Skeletal muscle satellite cell (primary cell): ENCODE measurements at regions not wholly inside any gene's neighbourhood (a gene's known extent, or its start where the extent isn't known, plus 50 kb on each side); places are given as distances from the start of the nearest gene placed in this dataset.
"Not testable (repeated sequence)": the region's sequence is repeated elsewhere in the genome, so short reads cannot be mapped to it uniquely, and the experiment has no call there.

ENCODE experiments used
- H3K27me3 ChIP-seq: 2 replicates; pipeline ENCODE4 v1.7.0; 2013; ENCODE audit warnings: low read length; ENCODE audit not compliant: control insufficient read depth, insufficient read depth
- H3K36me3 ChIP-seq: 2 replicates; pipeline ENCODE4 v1.7.0; 2013; ENCODE audit warnings: mild to moderate bottlenecking, control low read depth, low read length; ENCODE audit not compliant: insufficient read depth
- H3K4me1 ChIP-seq: 2 replicates; pipeline ENCODE4 v1.7.0; 2013; ENCODE audit warnings: low read length; ENCODE audit not compliant: control insufficient read depth, insufficient read depth
- H3K4me2 ChIP-seq: 2 replicates; pipeline ENCODE4 v1.7.0; 2013; ENCODE audit warnings: mild to moderate bottlenecking, low read length
- H3K4me3 ChIP-seq: 2 replicates; pipeline ENCODE4 v1.7.0; 2013; ENCODE audit warnings: low read length
- H3K9ac ChIP-seq: 2 replicates; pipeline ENCODE4 v1.7.0; 2013; ENCODE audit warnings: mild to moderate bottlenecking, low read depth, low read length, moderate library complexity
- H3K9me3 ChIP-seq: replicated peaks from 2 replicates; pipeline ENCODE4 v1.7.0; 2013; ENCODE audit warnings: mild to moderate bottlenecking, control low read depth, low read length

GRCh38 chr20:52302051-52302450, 110.5 kb upstream of the ZFP64 start:
- H3K4me1 ChIP-seq, H3K36me3 ChIP-seq, H3K9ac ChIP-seq, H3K4me2 ChIP-seq, H3K9me3 ChIP-seq, H3K27me3 ChIP-seq, H3K4me3 ChIP-seq: not testable (repeated sequence)

- Histone ChIP-seq H3K4me3 (no peak overlapping the region), H3K27me3 (no peaks in the 10 kb centered on the region), H3K4me1 (no peaks in the 10 kb centered on the region), H3K4me2 (no peak overlapping the region), H3K36me3 (no peaks in the 10 kb centered on the region), H3K9ac (no peak overlapping the region), H3K9me3 (no peaks in the 10 kb centered on the region)
These were observed 104.0 kb upstream of the ZFP64 start for GRCh38 chr20:52295556-52295955.

DNA sequence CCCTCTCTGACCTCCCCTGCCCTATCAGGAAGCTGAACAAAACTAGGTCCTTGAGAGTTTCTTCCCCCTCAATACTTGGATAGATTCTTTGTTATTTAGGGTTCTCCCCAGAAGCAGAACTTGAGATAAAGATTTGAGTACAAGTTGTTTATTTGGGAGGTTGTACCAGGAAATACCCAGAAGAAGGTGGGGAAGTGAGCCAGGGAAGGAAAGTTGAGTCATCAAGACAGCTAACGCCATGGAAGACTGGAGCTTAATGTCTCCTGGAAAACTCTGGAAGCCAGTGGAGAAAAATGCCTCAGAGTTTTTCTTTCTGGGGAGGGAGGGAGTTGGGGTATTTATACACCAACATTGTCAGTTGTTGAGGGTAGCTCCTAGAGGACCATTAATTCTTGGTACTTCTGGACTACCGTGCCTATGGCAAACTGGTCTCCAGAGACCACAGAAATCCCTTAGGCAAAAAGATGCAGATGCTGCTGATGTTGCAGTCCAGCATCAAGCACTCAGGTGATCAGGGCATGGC, 102.6 kb upstream of the ZFP64 start:
- no peaks in the 10 kb centered on the region for H3K9me3 ChIP-seq
- no peak overlapping the region for H3K9ac ChIP-seq
- H3K4me3 ChIP-seq = no peak overlapping the region
- H3K36me3 ChIP-seq = no peaks in the 10 kb centered on the region
- H3K4me2 ChIP-seq = no peak overlapping the region
- no peaks in the 10 kb centered on the region for H3K4me1 ChIP-seq
- H3K27me3 ChIP-seq = no peaks in the 10 kb centered on the region

DNA sequence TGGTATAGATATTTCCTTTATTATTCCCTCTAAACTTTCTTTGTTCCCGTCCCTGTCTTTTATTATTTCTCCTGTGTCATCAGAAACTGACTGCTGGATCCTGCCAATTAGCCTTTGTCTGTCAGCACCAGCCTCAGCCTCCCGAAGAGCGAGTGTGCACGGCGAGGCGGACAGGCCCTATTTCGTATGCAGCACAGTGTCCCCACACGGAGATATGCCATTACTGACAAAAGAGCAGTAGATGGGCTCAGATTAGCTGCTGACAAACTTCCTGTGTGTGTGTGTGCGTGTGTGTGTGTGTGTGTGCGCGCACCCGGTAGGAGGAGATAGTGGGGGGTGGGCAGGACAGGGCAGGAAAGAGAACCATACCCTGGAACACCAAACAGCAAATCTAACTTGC, 99.5 kb upstream of the ZFP64 start:
- Histone ChIP-seq H3K36me3 (no peaks in the 10 kb centered on the region), H3K4me1 (no peaks in the 10 kb centered on the region), H3K27me3 (no peaks in the 10 kb centered on the region), H3K9ac (no peak overlapping the region), H3K4me2 (no peak overlapping the region), H3K4me3 (no peak overlapping the region), H3K9me3 (no peaks in the 10 kb centered on the region)

DNA sequence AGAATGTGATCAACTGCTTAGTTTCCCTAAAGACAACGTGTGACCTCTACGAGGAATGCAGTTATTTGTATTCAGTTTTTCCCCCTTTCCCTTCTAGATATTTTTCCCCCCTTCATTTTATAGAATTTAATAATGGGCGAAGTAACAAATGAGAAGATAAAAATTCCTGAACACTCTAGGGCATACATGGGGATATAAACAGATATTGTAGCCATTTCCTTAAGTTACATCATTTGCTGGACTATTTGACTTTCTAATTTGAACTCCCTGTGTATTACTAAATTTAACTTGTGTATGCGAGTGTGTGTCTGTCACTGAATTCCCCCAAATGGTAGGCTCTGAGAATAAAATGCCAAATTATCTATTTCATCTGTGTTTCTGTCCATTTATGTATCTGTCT, 99.0 kb upstream of the ZFP64 start:
- no peaks in the 10 kb centered on the region for H3K36me3 ChIP-seq
- H3K27me3 ChIP-seq = no peaks in the 10 kb centered on the region
- no peaks in the 10 kb centered on the region for H3K4me1 ChIP-seq
- H3K9me3 ChIP-seq = no peaks in the 10 kb centered on the region
- H3K4me3 ChIP-seq = no peak overlapping the region
- H3K9ac ChIP-seq = no peak overlapping the region
- H3K4me2 ChIP-seq = no peak overlapping the region

DNA sequence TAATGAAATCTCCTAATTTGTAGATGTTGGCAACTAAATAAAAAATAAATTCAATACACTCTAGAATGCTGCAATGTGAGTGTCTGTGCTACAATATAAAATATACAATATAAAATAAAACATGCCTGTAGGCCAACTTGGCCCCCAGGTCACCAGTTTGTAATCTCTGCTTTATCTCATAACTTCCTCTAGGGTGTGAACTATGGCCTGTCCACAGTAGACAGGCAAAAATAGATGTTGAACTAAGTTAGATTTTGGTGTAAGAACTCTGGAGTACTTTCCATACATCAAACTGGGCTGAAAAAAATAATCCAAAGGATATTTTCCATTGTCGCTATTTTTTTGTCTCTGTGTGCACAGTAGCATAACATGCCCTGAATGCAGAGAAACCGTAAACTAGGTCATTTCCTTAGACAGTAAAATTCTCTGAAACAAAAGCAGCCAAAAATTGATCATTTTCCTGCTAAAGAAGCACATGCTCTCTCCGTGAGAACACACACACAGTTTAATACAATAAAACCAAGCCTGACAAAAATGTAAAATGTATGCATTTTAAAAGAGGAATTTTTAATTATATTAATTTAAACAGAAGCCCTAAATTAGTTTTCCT, 98.5 kb upstream of the ZFP64 start:
- no peaks in the 10 kb centered on the region for H3K9me3 ChIP-seq
- no peak overlapping the region for H3K4me2 ChIP-seq
- H3K4me3 ChIP-seq = no peak overlapping the region
- no peaks in the 10 kb centered on the region for H3K4me1 ChIP-seq
- no peak overlapping the region for H3K9ac ChIP-seq
- H3K36me3 ChIP-seq = no peaks in the 10 kb centered on the region
- H3K27me3 ChIP-seq = no peaks in the 10 kb centered on the region

DNA sequence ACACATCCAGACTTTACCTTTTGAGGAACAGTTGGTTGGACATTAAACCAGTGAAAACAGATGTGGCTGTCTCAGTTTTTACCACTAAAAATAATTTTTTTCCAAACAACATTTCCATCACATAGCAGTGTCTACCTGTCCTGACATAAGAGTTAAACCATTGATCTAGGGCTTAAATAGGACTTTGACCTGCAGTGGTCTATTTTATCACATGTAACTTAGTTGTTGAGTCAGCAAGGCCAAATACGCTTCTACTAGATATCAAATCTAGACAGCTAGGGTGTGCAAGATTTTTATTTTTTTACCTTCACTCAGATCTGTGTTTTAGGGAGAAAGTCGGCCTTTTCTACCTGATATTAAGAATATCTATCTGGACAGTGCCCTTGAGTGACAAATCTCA, 88.8 kb upstream of the ZFP64 start:
- H3K4me2 ChIP-seq = no peak overlapping the region
- H3K4me3 ChIP-seq = no peak overlapping the region
- H3K27me3 ChIP-seq = peaks cover 5% of the 10 kb centered on the region
- no peak overlapping the region for H3K9ac ChIP-seq
- H3K36me3 ChIP-seq = no peaks in the 10 kb centered on the region
- no peaks in the 10 kb centered on the region for H3K9me3 ChIP-seq
- H3K4me1 ChIP-seq = no peaks in the 10 kb centered on the region

- no peaks in the 10 kb centered on the region for H3K9me3 ChIP-seq
- H3K4me2 ChIP-seq = no peak overlapping the region
- H3K36me3 ChIP-seq = no peaks in the 10 kb centered on the region
- H3K27me3 ChIP-seq = peaks cover 3% of the 10 kb centered on the region
- no peaks in the 10 kb centered on the region for H3K4me1 ChIP-seq
- no peak overlapping the region for H3K4me3 ChIP-seq
- H3K9ac ChIP-seq = no peak overlapping the region
These were observed 88.1 kb upstream of the ZFP64 start for GRCh38 chr20:52279706-52280105.

- Histone ChIP-seq H3K36me3 (no peaks in the 10 kb centered on the region), H3K9me3 (no peaks in the 10 kb centered on the region), H3K4me1 (no peaks in the 10 kb centered on the region), H3K4me2 (no peak overlapping the region), H3K27me3 (no peaks in the 10 kb centered on the region), H3K9ac (no peak overlapping the region), H3K4me3 (no peak overlapping the region)
These were observed 83.7 kb upstream of the ZFP64 start for GRCh38 chr20:52275181-52275691.

DNA sequence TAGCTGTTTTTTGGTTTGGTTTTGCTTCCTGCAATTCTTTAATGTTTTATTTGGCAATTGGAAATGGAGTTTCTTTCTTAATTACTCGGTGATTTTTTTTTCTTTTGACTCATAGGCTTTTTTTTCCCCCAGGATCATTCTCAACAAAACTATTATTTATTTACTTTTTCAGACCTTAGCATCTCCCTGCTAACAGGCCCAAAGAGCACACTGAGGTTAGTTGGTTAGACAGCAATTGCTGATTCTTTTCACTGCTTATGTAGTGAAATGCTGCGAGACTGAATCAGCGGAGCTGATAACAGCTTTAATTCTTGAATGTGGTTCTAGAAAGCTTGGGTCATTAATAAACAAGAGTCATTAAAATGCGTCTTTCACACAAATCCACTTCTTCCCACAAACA, 79.1 kb upstream of the ZFP64 start:
- H3K27me3 ChIP-seq = no peaks in the 10 kb centered on the region
- no peak overlapping the region for H3K4me3 ChIP-seq
- H3K4me1 ChIP-seq = no peaks in the 10 kb centered on the region
- H3K9ac ChIP-seq = no peak overlapping the region
- H3K9me3 ChIP-seq = no peaks in the 10 kb centered on the region
- H3K4me2 ChIP-seq = no peak overlapping the region
- H3K36me3 ChIP-seq = no peaks in the 10 kb centered on the region

- no peaks in the 10 kb centered on the region for H3K4me1 ChIP-seq
- H3K36me3 ChIP-seq = no peaks in the 10 kb centered on the region
These were observed 78.5 kb upstream of the ZFP64 start for GRCh38 chr20:52270001-52270606.

GRCh38 chr20:52269321-52269720, 77.7 kb upstream of the ZFP64 start:
- no peak overlapping the region for H3K4me3 ChIP-seq
- H3K9me3 ChIP-seq = no peaks in the 10 kb centered on the region
- no peak overlapping the region for H3K4me2 ChIP-seq
- H3K9ac ChIP-seq = no peak overlapping the region
- no peaks in the 10 kb centered on the region for H3K4me1 ChIP-seq
- H3K27me3 ChIP-seq = no peaks in the 10 kb centered on the region
- H3K36me3 ChIP-seq = no peaks in the 10 kb centered on the region

More at GRCh38 chr20:52270001-52270606, 78.5 kb upstream of the ZFP64 start:
- Histone ChIP-seq H3K4me2 (no peak overlapping the region), H3K4me3 (no peak overlapping the region), H3K27me3 (no peaks in the 10 kb centered on the region), H3K9ac (no peak overlapping the region), H3K9me3 (no peaks in the 10 kb centered on the region)
